Amygdala (tissue), 56 donors: ENCODE measurements at regions not wholly inside any gene's neighbourhood (a gene's known extent, or its start where the extent isn't known, plus 50 kb on each side); places are given as distances from the start of the nearest gene placed in this dataset.
A peak's percentile ranks its signal among the peaks of the same experiment; 100 is the strongest.

Experiments used
- DNase-seq, 56 donors: peaks; one replicate each; lab custom pipeline; 2025; lab: John Stamatoyannopoulos, UW

GRCh38 chr20:48262466-48262865 lies 477.2 kb upstream of the SULF2 start:
- no peak for DNase-seq

DNA sequence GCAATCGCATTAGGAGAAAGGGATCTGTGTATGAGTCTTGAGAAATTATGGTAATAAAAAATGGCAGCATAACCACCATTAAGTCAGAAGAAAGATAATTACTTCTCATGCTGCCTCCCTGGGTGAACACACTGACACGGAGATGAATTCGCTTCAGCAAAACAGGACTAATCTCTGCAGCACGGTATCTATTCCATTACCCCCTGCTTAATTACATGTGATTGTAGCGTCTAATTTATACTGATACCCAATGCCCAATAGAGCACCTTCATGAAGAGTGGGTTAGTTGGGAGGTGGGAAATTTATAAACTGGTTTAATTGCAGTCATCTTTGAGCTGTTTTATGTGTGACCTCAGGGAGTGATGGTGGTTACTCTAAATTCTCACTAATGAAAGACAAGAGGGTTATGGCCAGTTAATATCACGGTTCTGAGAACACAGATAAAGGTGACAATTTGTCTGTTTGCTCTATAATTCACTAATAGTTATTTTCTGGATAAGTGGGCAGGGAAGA lies 476.2 kb upstream of the SULF2 start:
- no peak for DNase-seq

- peak in 20 of 56 donors; percentile 9 to 86 (median 34) for DNase-seq
These were observed 475.0 kb upstream of the SULF2 start for GRCh38 chr20:48260129-48260756.

DNA sequence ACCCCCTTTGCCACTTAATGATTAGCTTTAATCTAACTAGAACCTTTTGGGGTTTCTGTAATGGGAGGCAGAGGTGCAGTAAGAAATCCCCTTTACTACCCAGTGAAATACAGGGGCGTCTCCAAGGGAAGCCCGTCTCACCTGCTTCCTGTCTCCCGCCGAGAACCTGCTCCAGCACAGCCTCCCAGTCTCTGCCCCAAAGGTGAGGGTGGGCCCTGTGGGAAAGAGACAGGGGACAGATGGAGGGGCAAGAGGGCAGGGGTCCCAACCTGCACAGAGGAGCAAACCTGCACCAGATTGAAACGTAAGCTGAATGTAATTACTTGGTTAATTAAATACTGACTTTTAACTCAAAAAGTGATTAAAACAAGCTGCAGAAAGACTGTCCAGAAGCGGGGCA lies 474.2 kb upstream of the SULF2 start:
- no peak for DNase-seq

DNA sequence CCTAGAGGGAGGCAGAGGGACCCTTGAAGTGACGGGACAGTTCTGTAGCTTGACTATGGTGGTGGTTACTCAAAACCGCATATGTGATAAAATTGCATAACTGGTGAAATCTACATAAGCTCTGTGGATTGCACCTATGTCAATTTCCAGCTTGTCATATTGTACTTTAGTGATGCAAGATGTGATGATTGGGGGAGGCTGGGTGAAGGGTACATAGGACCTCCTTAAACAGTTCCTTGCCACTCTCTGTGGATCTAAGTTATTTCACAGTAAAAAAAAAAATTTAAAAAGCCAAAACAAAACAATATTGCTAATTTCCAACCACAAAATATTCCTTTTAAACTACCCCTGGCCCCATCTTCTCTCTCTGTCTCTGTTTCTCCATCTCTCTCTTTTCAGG lies 472.6 kb upstream of the SULF2 start:
- no peak for DNase-seq

DNA sequence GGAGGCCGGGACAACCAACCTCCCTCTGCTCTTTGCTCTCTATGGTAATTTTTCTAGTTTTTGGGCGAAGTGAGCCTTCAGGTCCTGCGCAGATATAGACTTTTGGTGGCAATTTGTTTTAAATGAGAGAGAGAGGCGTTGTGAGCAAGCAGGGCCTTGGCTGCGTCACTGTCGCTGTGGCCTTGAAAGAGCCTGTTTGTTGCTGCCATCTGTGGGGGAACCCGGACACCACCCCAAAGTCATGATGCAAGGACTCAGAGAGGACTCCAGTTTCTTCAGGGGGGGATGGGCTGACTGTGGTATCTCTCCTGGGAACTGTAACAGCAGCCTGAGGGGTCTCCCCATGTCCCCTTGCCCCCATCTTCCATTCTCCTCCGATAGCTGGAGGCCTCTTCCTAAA lies 462.7 kb upstream of the SULF2 start:
- DNase-seq: peak in 2 of 56 donors; percentile 8 to 12

GRCh38 chr20:48246061-48246790 lies 460.9 kb upstream of the SULF2 start:
- DNase-seq: peak in 1 of 56 donors; percentile 19

DNA sequence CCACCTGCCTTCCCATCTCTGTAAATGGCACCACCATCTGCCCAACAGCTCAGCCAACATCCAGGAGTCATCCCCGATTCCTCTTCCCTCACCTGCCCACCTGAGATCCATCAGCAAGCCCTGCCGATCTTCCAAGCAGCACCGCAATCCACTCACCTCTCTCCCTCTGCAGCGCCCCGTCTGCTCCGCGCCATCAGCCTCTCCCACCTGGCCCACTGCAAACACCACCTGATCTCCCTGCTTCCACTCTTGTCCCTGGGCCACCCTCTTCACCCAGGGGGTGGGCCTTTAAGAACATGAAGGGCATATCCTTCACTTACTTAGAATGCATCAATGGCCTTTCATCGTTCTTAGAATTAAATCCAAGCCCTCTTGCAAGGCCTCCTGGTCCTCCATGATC lies 457.3 kb upstream of the SULF2 start:
- no peak for DNase-seq

DNA sequence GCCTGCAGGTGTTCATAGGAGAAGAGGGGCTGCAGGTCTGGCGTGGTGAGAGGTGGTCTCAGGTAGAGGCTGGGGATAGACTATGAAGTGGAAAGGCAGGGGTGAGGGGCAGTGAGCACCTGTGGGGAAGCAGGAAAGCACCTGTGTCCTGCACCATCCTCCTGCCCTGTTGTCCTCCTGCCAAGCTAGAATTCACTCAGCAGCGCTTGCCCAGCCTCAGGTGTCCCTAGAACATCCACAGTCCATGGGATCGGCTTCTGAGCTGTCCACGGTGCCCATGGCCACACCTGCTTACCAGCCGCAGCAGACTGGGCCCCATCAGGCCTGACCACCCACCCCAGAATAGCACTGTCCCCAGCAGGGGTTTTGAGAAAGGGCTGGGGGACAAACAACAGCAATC lies 456.2 kb upstream of the SULF2 start:
- DNase-seq: no peak

- DNase-seq: peak in 1 of 56 donors; percentile 23
These were observed 453.5 kb upstream of the SULF2 start for GRCh38 chr20:48238781-48239180.

GRCh38 chr20:48238326-48238725 lies 453.0 kb upstream of the SULF2 start:
- peak in 1 of 56 donors; percentile 4 for DNase-seq

DNA sequence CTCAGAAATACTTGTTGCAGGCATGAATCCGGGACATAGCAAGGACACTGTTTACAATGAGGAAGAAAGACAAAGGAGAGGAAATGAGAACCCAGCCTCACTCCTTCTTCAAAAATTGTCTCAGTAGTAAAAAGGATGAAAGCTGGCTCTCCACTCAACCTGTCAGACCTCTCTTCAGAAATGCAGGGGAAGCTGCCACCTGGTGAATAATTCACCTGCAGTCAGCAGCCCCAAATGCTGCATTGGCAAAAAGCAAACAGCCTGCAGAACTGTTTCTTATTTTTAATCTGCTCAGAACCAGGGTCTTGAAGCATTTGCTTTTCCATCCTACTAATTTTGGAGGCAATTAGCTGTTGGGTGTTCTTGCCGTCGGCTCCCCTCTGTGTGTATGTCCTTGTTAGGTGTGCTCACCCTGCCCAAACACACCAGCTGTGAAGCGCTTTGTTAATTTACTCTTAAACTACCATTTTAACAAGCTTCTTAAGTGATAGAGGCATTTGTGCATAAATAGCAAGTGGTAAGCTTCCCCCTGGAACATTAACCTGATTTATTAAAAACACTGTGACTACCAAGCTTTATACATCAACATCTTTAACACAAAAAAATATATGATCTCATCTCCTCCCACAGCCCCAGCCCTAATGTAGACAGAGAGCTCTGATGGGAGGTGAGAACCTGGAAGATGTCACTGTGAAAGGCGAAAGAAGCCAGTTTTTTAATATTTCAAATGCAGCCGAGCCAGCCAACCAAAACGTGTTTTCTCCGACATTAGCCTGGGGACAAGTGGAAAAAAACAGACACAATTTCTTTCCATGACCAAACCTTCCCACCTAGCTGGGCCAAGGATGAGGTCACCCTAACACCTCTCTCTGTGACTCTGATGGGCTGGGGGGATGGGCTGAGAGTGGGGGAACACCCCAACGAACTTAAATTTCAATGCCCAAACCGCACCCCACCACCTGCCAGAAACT lies 451.0 kb upstream of the SULF2 start:
- no peak for DNase-seq

DNA sequence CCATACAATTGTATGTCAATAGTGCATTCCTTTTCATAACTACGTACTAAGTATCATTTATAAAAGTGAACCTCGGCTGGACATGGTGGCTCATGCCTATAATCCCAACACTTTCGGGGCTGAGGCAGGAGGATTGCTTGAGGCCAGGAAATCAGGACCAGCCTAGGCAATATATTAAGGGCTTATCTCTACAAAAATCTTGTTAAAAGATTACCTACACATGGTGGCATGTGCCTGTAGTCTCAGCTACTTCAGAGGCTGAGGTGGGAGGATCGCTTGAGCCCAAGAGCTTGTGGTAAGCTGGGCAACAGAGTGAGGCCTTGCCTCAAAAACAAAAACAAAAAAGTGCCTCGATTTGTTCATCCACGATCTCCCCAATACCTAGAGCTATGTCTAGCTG lies 449.7 kb upstream of the SULF2 start:
- no peak for DNase-seq

- no peak for DNase-seq
These were observed 446.1 kb upstream of the SULF2 start for GRCh38 chr20:48231253-48231930.

DNA sequence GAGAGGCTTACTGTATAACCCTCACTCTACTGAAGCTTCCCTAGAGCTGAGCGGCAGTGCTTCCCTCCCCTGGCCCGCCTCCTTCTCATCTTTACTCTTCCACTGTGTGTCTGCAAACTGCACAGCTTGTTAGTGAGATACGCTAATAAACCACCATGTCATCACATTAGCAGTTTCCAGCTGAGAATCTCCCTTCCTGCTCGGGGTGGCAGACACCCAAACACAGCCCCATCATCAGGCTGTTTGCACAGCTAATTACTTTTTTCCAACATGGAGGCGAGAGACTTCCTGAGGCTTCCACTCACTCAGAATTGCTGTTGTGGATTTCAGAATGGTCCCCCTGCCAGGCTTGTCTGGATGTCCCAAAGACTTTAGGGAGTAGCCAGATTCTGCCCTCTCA lies 444.9 kb upstream of the SULF2 start:
- peak in 1 of 56 donors; percentile 17 for DNase-seq

DNA sequence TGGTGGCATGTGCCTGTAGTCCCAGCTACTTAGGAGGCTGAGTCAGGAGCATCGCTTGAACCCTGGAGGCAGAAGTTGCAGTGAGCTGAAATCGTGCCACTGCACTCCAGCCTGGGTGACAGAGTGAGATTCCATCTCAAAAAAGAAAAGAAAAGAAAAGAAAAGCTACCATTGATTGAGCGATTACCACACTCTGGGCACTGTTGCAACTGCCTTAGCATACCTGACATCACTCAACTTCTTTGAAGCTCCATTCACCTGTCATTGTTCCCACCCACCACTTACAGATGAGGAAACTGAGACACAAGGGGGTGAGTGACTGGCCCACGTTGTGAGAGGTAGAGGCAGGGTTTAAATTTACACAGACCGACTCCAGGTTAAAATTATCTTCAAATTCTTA lies 442.1 kb upstream of the SULF2 start:
- DNase-seq: no peak

- DNase-seq: no peak
These were observed 441.4 kb upstream of the SULF2 start for GRCh38 chr20:48226642-48227041.

DNA sequence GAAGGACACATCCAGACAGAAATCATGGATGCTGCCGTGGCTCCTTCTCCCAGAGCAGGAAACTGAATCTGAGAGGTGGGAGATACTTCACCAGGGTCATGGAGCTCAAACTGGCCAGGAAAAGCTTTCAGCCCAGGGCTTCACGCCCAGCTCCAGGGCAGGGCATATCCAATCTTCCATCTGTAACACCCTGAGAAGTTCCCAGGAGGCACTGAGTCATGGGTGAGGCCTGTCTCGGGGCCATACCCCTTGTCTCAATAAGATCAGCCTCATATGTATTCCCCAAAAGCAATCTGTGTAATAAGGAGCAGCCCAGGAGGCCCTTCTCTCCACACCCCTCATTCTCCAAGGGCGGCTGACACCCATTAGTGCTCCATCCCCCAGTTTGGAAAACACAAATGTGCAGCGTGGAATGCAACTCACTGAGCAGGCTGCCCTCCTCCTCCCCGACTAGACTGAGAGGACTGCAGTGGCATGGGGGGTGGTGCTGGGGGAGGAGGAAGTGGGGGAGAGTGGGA lies 439.3 kb upstream of the SULF2 start:
- no peak for DNase-seq

DNA sequence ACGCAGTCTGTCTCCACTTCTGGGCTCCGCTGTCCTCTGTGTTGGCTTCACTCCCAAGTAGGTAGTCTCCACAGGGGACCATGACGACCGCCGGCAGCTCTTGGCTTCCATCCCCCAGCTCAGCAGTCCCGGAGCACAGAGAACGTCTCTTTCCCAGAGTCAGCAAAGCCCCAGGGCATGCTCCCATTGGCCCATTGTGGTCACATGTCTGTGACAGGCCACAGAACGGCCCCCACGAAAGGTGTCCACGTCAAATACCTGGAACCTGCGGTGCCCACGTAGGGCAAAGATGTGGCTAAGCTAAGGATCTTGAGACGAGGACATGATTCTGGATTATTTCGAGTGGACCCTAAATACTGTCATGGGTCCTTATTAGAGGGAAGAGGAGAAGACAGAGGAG lies 438.4 kb upstream of the SULF2 start:
- no peak for DNase-seq

- no peak for DNase-seq
These were observed 437.4 kb upstream of the SULF2 start for GRCh38 chr20:48222595-48223180.
